Testis (tissue), 2 donors: ENCODE measurements at regions not wholly inside any gene's neighbourhood (a gene's known extent, or its start where the extent isn't known, plus 50 kb on each side); places are given as distances from the start of the nearest gene placed in this dataset.

Source experiments
- POLR2A ChIP-seq: fragments of 450-650 bp; IDR thresholded peaks from one replicate; pipeline ENCODE4 v1.6.1; 2017; ENCODE audit warnings: antibody characterized with exemption, mild to moderate bottlenecking, moderate library complexity
- TF ChIP-seq, protein P1 (sequence below), 3 experiments: fragments of 450-650 bp in 2 of 3; fragments of 200-600 bp in 1 of 3; sonication (generic) in 1 of 3; IDR thresholded peaks; one replicate each; pipeline ENCODE4 v1.5.1; 2016 to 2019; ENCODE audit warnings: antibody characterized with exemption in 3 of 3, mild to moderate bottlenecking in 2 of 3, moderate library complexity in 1 of 3

DNA sequence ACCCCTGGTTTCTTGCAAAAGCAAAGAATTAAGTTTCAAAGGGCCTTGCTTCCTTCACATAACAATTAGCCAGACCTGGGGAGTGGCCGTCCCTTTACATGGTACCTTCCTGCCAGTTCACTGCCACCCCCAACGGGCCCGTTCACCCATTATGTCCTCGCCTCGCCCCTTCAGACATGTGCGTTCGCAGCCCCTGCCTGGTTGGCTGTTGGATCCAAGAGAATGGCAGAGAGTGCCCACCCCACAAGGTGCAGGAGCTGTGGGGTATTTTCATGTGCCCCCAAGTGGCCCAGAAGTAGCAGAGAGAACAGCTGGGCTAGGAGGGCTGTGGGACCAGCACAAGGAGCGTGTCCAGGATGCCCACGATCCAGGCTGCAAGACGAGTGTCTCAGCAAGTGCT, 422.9 kb upstream of the SULF2 start:
- TF ChIP-seq, protein P1, sequence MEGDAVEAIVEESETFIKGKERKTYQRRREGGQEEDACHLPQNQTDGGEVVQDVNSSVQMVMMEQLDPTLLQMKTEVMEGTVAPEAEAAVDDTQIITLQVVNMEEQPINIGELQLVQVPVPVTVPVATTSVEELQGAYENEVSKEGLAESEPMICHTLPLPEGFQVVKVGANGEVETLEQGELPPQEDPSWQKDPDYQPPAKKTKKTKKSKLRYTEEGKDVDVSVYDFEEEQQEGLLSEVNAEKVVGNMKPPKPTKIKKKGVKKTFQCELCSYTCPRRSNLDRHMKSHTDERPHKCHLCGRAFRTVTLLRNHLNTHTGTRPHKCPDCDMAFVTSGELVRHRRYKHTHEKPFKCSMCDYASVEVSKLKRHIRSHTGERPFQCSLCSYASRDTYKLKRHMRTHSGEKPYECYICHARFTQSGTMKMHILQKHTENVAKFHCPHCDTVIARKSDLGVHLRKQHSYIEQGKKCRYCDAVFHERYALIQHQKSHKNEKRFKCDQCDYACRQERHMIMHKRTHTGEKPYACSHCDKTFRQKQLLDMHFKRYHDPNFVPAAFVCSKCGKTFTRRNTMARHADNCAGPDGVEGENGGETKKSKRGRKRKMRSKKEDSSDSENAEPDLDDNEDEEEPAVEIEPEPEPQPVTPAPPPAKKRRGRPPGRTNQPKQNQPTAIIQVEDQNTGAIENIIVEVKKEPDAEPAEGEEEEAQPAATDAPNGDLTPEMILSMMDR (IDR thresholded peaks at IDR 0.05), result no peak
- no peak for TF ChIP-seq POLR2A
